ENCODE measurements at regions not wholly inside any gene's neighbourhood (a gene's known extent, or its start where the extent isn't known, plus 50 kb on each side); places are given as distances from the start of the nearest gene placed in this dataset.

GRCh38 chr10:44314802-44315460 is 70.0 kb downstream of the CXCL12 start:
- no peak for TF ChIP-seq REST (IDR thresholded peaks at IDR 0.05; ENCODE audit: insufficient read depth in 1 of 2, low read depth in 2 of 2, low read length in 2 of 2)
- no peak for TF ChIP-seq FOXP2 (optimal IDR thresholded peaks at IDR 0.05; ENCODE audit: borderline replicate concordance, extremely low read depth, extremely low read length, insufficient read depth)
- TF ChIP-seq POLR2AphosphoS5 (IDR thresholded peaks at IDR 0.05; ENCODE audit: low read depth, low read length) = no peak
- TF ChIP-seq SIN3A (IDR thresholded peaks at IDR 0.05; ENCODE audit: borderline replicate concordance, insufficient read depth, low read length) = no peak
- no peak for TF ChIP-seq TAF1 (IDR thresholded peaks at IDR 0.05; ENCODE audit: borderline replicate concordance, insufficient read depth, low read length)

GRCh38 chr10:44313761-44314165 is 71.1 kb downstream of the CXCL12 start:
- TF ChIP-seq REST (IDR thresholded peaks at IDR 0.05; ENCODE audit: insufficient read depth in 1 of 2, low read depth in 2 of 2, low read length in 2 of 2) (no peak), POLR2AphosphoS5 (IDR thresholded peaks at IDR 0.05; ENCODE audit: low read depth, low read length) (no peak), TAF1 (IDR thresholded peaks at IDR 0.05; ENCODE audit: borderline replicate concordance, insufficient read depth, low read length) (no peak)

- TF ChIP-seq SIN3A (IDR thresholded peaks at IDR 0.05; ENCODE audit: borderline replicate concordance, insufficient read depth, low read length) (no peak), REST (IDR thresholded peaks at IDR 0.05; ENCODE audit: insufficient read depth in 1 of 2, low read depth in 2 of 2, low read length in 2 of 2) (no peak), POLR2AphosphoS5 (IDR thresholded peaks at IDR 0.05; ENCODE audit: low read depth, low read length) (no peak), FOXP2 (optimal IDR thresholded peaks at IDR 0.05; ENCODE audit: borderline replicate concordance, extremely low read depth, extremely low read length, insufficient read depth) (no peak), TAF1 (IDR thresholded peaks at IDR 0.05; ENCODE audit: borderline replicate concordance, insufficient read depth, low read length) (no peak)
Observed at GRCh38 chr10:44312401-44312800, 72.5 kb downstream of the CXCL12 start.

- TF ChIP-seq FOXP2 (optimal IDR thresholded peaks at IDR 0.05; ENCODE audit: borderline replicate concordance, extremely low read depth, extremely low read length, insufficient read depth) = no peak
- TF ChIP-seq SIN3A (IDR thresholded peaks at IDR 0.05; ENCODE audit: borderline replicate concordance, insufficient read depth, low read length) = no peak
- TF ChIP-seq TAF1 (IDR thresholded peaks at IDR 0.05; ENCODE audit: borderline replicate concordance, insufficient read depth, low read length) = no peak
- TF ChIP-seq REST (IDR thresholded peaks at IDR 0.05; ENCODE audit: insufficient read depth in 1 of 2, low read depth in 2 of 2, low read length in 2 of 2) = no peak
- no peak for TF ChIP-seq POLR2AphosphoS5 (IDR thresholded peaks at IDR 0.05; ENCODE audit: low read depth, low read length)
Observed at GRCh38 chr10:44311563-44312051, 73.3 kb downstream of the CXCL12 start.
